ENCODE measurements at regions not wholly inside any gene's neighbourhood (a gene's known extent, or its start where the extent isn't known, plus 50 kb on each side); places are given as distances from the start of the nearest gene placed in this dataset.

- no peak for TF ChIP-seq CTCF (IDR thresholded peaks at IDR 0.05; ENCODE audit: insufficient read depth, low read depth, low read length)
- no peak overlapping the region for H3K4me3 ChIP-seq (ENCODE audit: low read depth, low read length)
- peak; percentile 52 for DNase-seq (ENCODE audit: low read depth)
Observed at GRCh38 chr6:7960848-7961247, 50.3 kb upstream of the TXNDC5 start.

Measured in fibroblast of villous mesenchyme (primary cell).